HFFc6 (cell line): ENCODE measurements at regions not wholly inside any gene's neighbourhood (a gene's known extent, or its start where the extent isn't known, plus 50 kb on each side); places are given as distances from the start of the nearest gene placed in this dataset.

ENCODE experiments used
- DNase-seq: peaks from one replicate; pipeline ENCODE4 v3.0.0-alpha.2; 2018
- H3K27ac Mint-ChIP-seq: 2 replicates; pipeline ENCODE4 v1.8.0; 2020; ENCODE audit warnings: mild to moderate bottlenecking, mixed read lengths
- H3K27me3 Mint-ChIP-seq: 2 replicates; pipeline ENCODE4 v1.8.0; 2021; ENCODE audit warnings: mild to moderate bottlenecking, moderate library complexity, mixed read lengths; ENCODE audit not compliant: insufficient read depth
- H3K36me3 Mint-ChIP-seq: 2 replicates; pipeline ENCODE4 v1.8.0; 2021; ENCODE audit warnings: low read depth, mixed read lengths
- H3K4me1 Mint-ChIP-seq: 2 replicates; pipeline ENCODE4 v1.8.0; 2020; ENCODE audit warnings: low read depth, mixed read lengths
- H3K4me3 Mint-ChIP-seq: 2 replicates; pipeline ENCODE4 v1.8.0; 2020; ENCODE audit warnings: mild to moderate bottlenecking, moderate library complexity, mixed read lengths
- H3K9me3 Mint-ChIP-seq: 2 replicates; pipeline ENCODE4 v1.8.0; 2020; ENCODE audit warnings: mild to moderate bottlenecking, mixed read lengths
- TF ChIP-seq, protein P1 (sequence below): fragments of 200-600 bp; sonication (generic); IDR thresholded peaks from 2 replicates; pipeline ENCODE4 v1.5.0; 2021; ENCODE audit warnings: antibody characterized with exemption, mild to moderate bottlenecking

DNA sequence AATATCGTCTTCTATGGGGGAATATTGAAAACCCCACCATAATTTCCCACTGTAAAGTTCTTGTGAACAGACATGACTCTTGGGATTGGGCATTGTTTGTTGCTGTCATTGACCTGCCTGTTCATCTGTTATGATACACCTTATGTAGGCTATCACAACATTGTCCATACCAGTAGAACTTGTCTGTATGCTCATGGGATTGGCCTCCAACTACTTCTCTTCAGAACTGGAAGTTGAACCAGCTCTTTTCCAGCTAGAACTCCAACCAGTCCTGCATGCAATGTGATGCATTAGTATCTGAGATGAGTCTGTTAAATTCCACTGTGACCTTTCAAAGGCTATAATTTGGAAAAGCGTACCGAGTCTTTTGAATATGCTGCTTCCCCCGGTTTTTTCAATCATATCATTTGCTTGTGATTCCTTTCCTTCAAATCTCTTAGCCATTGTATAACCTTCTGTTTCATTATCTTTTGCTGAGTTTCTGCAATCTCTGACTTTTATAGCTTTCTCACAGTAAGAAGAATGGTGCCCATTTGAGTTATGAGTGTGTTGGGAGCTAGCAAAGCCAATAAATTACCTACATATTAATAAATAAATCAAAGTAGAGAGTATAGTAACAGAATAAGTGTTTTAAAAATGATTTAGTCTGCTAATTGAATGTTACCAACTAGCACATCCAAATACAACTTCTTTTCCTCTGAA lies 101.9 kb downstream of the PLK2 start:
- H3K9me3 Mint-ChIP-seq: no peaks in the 10 kb centered on the region
- DNase-seq: no peak
- peaks cover 19% of the 10 kb centered on the region for H3K4me1 Mint-ChIP-seq
- TF ChIP-seq, protein P1, sequence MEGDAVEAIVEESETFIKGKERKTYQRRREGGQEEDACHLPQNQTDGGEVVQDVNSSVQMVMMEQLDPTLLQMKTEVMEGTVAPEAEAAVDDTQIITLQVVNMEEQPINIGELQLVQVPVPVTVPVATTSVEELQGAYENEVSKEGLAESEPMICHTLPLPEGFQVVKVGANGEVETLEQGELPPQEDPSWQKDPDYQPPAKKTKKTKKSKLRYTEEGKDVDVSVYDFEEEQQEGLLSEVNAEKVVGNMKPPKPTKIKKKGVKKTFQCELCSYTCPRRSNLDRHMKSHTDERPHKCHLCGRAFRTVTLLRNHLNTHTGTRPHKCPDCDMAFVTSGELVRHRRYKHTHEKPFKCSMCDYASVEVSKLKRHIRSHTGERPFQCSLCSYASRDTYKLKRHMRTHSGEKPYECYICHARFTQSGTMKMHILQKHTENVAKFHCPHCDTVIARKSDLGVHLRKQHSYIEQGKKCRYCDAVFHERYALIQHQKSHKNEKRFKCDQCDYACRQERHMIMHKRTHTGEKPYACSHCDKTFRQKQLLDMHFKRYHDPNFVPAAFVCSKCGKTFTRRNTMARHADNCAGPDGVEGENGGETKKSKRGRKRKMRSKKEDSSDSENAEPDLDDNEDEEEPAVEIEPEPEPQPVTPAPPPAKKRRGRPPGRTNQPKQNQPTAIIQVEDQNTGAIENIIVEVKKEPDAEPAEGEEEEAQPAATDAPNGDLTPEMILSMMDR: no peak
- H3K27me3 Mint-ChIP-seq: peaks cover 3% of the 10 kb centered on the region
- H3K4me3 Mint-ChIP-seq: no peak overlapping the region
- no peak overlapping the region for H3K27ac Mint-ChIP-seq
- no peaks in the 10 kb centered on the region for H3K36me3 Mint-ChIP-seq

GRCh38 chr5:58357121-58357520 lies 102.8 kb downstream of the PLK2 start:
- Mint-ChIP-seq H3K27me3 (peaks cover 3% of the 10 kb centered on the region), H3K4me3 (no peak overlapping the region), H3K27ac (no peak overlapping the region), H3K9me3 (no peaks in the 10 kb centered on the region), H3K36me3 (no peaks in the 10 kb centered on the region), H3K4me1 (peaks cover 19% of the 10 kb centered on the region)
- peak; percentile 70 for DNase-seq
- TF ChIP-seq, protein P1: no peak

- H3K36me3 Mint-ChIP-seq: no peaks in the 10 kb centered on the region
- H3K4me3 Mint-ChIP-seq: no peak overlapping the region
- peaks cover 19% of the 10 kb centered on the region for H3K4me1 Mint-ChIP-seq
- TF ChIP-seq, protein P1: no peak
- H3K9me3 Mint-ChIP-seq: no peaks in the 10 kb centered on the region
- H3K27me3 Mint-ChIP-seq: peaks cover 3% of the 10 kb centered on the region
- H3K27ac Mint-ChIP-seq: no peak overlapping the region
- no peak for DNase-seq
These were observed 103.2 kb downstream of the PLK2 start for GRCh38 chr5:58356662-58357061.

DNA sequence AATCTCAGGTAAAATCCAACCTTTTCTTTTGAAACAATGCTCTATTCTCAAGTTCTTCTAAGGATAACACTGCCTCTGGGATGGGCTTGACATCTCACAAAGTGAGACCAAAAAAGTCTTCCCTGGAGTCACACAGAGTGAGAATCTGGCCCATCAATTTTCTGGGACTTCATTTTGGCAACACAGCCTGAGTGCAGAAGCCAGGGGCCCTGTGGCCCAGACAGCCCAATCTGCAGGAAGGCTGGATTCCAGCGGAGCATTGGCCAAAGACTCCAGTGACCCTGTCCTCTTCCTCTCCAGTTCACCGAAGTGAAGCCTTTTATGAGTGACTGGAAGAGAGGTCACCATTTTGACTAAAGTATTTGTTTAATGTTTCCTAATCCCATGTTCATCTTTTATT lies 105.1 kb downstream of the PLK2 start:
- Mint-ChIP-seq H3K4me1 (peaks cover 19% of the 10 kb centered on the region), H3K4me3 (no peak overlapping the region)

DNA sequence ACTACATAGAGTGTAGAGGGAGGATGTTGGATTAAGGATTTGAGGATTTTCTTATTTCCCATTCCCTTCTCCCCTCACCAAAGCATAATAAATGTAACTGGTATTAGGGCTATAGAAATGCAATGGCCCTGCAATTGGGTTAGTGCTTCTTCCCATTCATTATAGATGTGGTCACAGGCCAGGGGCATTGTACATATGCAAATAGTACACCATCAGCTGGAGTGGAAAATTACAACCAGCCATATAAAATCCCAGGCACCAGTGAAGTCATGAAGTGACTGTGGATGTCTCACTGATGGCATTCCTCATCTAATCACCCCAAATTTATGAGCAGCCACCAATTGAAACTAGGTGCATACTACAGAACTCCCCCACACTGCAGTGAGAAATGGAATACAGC lies 105.9 kb downstream of the PLK2 start:
- Mint-ChIP-seq H3K4me3 (no peak overlapping the region), H3K27me3 (no peaks in the 10 kb centered on the region), H3K36me3 (no peaks in the 10 kb centered on the region), H3K9me3 (no peaks in the 10 kb centered on the region), H3K27ac (no peak overlapping the region), H3K4me1 (peaks cover 19% of the 10 kb centered on the region)
- DNase-seq: no peak
- TF ChIP-seq, protein P1: no peak

More for the DNA sequence above, 105.1 kb downstream of the PLK2 start:
- no peak for DNase-seq
- TF ChIP-seq, protein P1: no peak
- Mint-ChIP-seq H3K9me3 (no peaks in the 10 kb centered on the region), H3K36me3 (no peaks in the 10 kb centered on the region), H3K27ac (no peak overlapping the region), H3K27me3 (peaks cover 3% of the 10 kb centered on the region; the same call in 1 of the 2 replicates)
